Esophagus squamous epithelium (tissue), 5 donors: ENCODE measurements at regions not wholly inside any gene's neighbourhood (a gene's known extent, or its start where the extent isn't known, plus 50 kb on each side); places are given as distances from the start of the nearest gene placed in this dataset.

Experiments
- DNase-seq: peaks from one replicate; lab custom pipeline; 2025; lab: John Stamatoyannopoulos, UW
- H3K27ac ChIP-seq, 4 donors: fragments of 200-600 bp; sonication (generic); one replicate each; pipeline ENCODE4 v1.5.1; 2016 to 2019; ENCODE audit warnings: mild to moderate bottlenecking in 1 of 4
- H3K27me3 ChIP-seq, 4 donors: fragments of 200-600 bp; sonication (generic); 1 replicate in 3 of 4; 2 replicates in 1 of 4; pipeline versions ENCODE4 v1.5.1 to v1.6.0; 2017 to 2021; ENCODE audit warnings: antibody characterized with exemption in 1 of 4
- H3K36me3 ChIP-seq, 3 donors: fragments of 200-600 bp; sonication (generic); one replicate each; pipeline ENCODE4 v1.5.1; 2016 to 2019
- H3K4me1 ChIP-seq, 3 donors: fragments of 200-600 bp; sonication (generic); one replicate each; pipeline ENCODE4 v1.5.1; 2017 to 2019
- H3K4me3 ChIP-seq, 4 donors: fragments of 200-600 bp; sonication (generic); 1 replicate in 3 of 4; 2 replicates in 1 of 4; pipeline ENCODE4 v1.5.1; 2016 to 2019; ENCODE audit warnings: mild to moderate bottlenecking in 2 of 4, moderate library complexity in 1 of 4
- H3K9me3 ChIP-seq, 3 donors: fragments of 200-600 bp; sonication (generic); one replicate each; pipeline ENCODE4 v1.5.1; 2016 to 2019
- CTCF ChIP-seq, 6 experiments: fragments of 450-650 bp in 4 of 6; fragments of 200-600 bp in 2 of 6; sonication (generic) in 2 of 6; IDR thresholded peaks; one replicate each; pipeline ENCODE4 v1.5.1; 2016 to 2019; ENCODE audit warnings: antibody characterized with exemption in 6 of 6, mild to moderate bottlenecking in 4 of 6, moderate library complexity in 4 of 6
- POLR2A ChIP-seq, 4 donors: fragments of 450-650 bp; IDR thresholded peaks; one replicate each; pipeline ENCODE4 v1.6.1; 2017; ENCODE audit warnings: antibody characterized with exemption in 4 of 4, mild to moderate bottlenecking in 4 of 4, moderate library complexity in 3 of 4
- WGBS, 2 donors: methylation state at CpG; one replicate each; pipeline ENCODE4 v1.1.5; 2018; 5-methylcytosine and 5-hydroxymethylcytosine counted together
- intact Hi-C: fragments of 100-400 bp; cut with DNase I; formaldehyde crosslinking; loops from one replicate; pipeline ENCODE4 v1.15.0; 2022
- donor health status: DM: yes; HTN: yes; CAD: no.

- Histone ChIP-seq H3K4me1 (peaks cover 0 to 25% (median 0%) of the 10 kb centered on the region in 3 donors), H3K4me3 (no peak overlapping the region), H3K9me3 (no peaks in the 10 kb centered on the region), H3K27ac (peak overlapping the region in 3 of 4 donors; percentile 60 to 77 (median 70)), H3K36me3 (peaks cover 0 to 6% (median 0%) of the 10 kb centered on the region in 3 donors), H3K27me3 (no peaks in the 10 kb centered on the region)
- intact Hi-C loops, result no loop called here
- WGBS, 2 donors, result 42 to 65% methylated on average over 2 of the region's 2 CpGs
- TF ChIP-seq POLR2A (IDR thresholded peaks at IDR 0.05), result no peak
- no peak for TF ChIP-seq CTCF (IDR thresholded peaks at IDR 0.05)
- no peak for DNase-seq
These were observed 64.2 kb upstream of the COX10 start for GRCh38 chr17:14004927-14005620.

GRCh38 chr17:14006249-14006942 is 62.9 kb upstream of the COX10 start:
- DNase-seq, result no peak
- intact Hi-C loops, result no loop called here
- H3K9me3 ChIP-seq, result no peaks in the 10 kb centered on the region
- peaks cover 0 to 32% (median 0%) of the 10 kb centered on the region in 3 donors for H3K4me1 ChIP-seq
- H3K27me3 ChIP-seq, result no peaks in the 10 kb centered on the region
- H3K36me3 ChIP-seq, result no peaks in the 10 kb centered on the region
- TF ChIP-seq POLR2A (IDR thresholded peaks at IDR 0.05) (no peak), CTCF (IDR thresholded peaks at IDR 0.05) (no peak)
- WGBS, 2 donors, result 89 to 100% methylated on average over 1 of the region's 1 CpG
- H3K27ac ChIP-seq, result peak overlapping the region in 2 of 4 donors; percentile 60 to 77
- H3K4me3 ChIP-seq, result no peak overlapping the region

DNA sequence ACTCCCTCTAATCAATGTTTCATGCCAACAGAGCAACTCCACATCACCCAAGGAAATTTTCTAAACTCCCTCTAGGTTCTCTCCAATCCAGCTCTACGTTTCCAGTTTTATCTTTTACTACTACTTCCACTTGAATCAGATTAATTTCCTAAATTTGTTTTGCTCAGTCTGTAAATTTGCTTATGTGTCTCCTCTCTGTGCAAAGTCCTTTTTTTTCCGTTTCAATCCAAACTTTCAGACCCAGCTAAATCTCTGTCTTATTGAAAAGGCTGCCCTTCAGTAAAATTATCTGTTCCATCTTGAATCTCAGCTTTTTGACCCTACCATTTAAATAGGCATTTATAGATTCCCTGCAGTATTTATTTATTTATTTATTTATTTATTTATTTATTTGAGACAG is 61.4 kb upstream of the COX10 start:
- intact Hi-C loops, result no loop called here
- DNase-seq, result no peak
- no peaks in the 10 kb centered on the region for H3K27me3 ChIP-seq

GRCh38 chr17:14011036-14011692 is 58.1 kb upstream of the COX10 start:
- DNase-seq, result no peak
- no peak for TF ChIP-seq POLR2A (IDR thresholded peaks at IDR 0.05)
- no peak for TF ChIP-seq CTCF (IDR thresholded peaks at IDR 0.05)
- intact Hi-C loops, result no loop called here
- Histone ChIP-seq H3K4me3 (no peak overlapping the region), H3K27me3 (no peaks in the 10 kb centered on the region), H3K9me3 (no peaks in the 10 kb centered on the region), H3K36me3 (no peaks in the 10 kb centered on the region), H3K4me1 (peaks cover 0 to 49% (median 0%) of the 10 kb centered on the region in 3 donors), H3K27ac (peak overlapping the region in 3 of 4 donors; percentile 5 to 15 (median 13))
- WGBS, 2 donors, result 44 to 48% methylated on average over 5 of the region's 5 CpGs

More for the DNA sequence above, 61.4 kb upstream of the COX10 start:
- no peak overlapping the region for H3K4me3 ChIP-seq
- H3K4me1 ChIP-seq, result peaks cover 0 to 43% (median 0%) of the 10 kb centered on the region in 3 donors
- H3K27ac ChIP-seq, result no peak overlapping the region
- no peaks in the 10 kb centered on the region for H3K36me3 ChIP-seq
- no peaks in the 10 kb centered on the region for H3K9me3 ChIP-seq
- TF ChIP-seq POLR2A (IDR thresholded peaks at IDR 0.05) (no peak), CTCF (IDR thresholded peaks at IDR 0.05) (no peak)
- 91 to 98% methylated on average over 2 of the region's 2 CpGs for WGBS, 2 donors
